HG02623 (cell line): ENCODE measurements at regions not wholly inside any gene's neighbourhood (a gene's known extent, or its start where the extent isn't known, plus 50 kb on each side); places are given as distances from the start of the nearest gene placed in this dataset.

Experiments used
- ATAC-seq: cut with Tn5 transposase; IDR thresholded peaks from one replicate; pipeline ENCODE4 v1.9.1; 2021; ENCODE audit warnings: moderate library complexity; ENCODE audit not compliant: unreplicated experiment

DNA sequence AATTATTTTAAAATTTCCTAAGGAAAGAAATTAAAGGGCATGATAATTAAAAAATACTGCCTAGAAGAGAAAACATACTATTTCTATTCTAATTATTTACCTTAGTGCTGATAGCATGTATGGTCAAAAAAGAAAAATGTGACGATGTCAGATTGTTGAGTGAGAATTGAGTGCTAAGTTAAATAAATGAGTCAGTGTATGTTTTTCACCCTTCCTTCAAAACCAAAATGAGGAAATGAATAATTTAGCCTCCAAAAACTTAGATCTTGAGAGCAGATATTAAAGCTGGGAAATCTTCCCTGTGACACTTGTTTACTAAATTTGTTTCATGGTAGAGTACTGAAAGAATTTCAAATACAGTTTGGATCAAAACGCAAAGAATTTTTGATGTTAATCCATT, 58.6 kb upstream of the NYAP2 start:
- ATAC-seq = no peak

DNA sequence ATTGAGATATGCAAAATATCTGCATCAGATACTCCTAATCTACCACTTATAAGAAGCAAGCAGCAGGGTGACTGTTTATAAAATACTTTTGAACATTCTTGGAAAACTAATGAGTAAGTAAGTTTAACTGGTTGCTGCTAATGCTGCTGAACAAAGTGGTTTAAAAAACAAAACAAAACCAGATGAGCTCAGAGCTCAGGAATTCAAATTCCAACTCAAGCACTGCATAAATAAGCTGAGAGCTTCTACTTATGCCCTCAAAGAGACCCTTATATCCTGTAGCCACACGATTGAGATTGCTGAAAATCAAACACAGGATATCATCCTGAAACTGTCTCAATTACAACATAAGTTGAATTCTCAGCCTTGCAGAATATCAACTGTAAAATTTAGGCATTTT, 62.3 kb upstream of the NYAP2 start:
- no peak for ATAC-seq

DNA sequence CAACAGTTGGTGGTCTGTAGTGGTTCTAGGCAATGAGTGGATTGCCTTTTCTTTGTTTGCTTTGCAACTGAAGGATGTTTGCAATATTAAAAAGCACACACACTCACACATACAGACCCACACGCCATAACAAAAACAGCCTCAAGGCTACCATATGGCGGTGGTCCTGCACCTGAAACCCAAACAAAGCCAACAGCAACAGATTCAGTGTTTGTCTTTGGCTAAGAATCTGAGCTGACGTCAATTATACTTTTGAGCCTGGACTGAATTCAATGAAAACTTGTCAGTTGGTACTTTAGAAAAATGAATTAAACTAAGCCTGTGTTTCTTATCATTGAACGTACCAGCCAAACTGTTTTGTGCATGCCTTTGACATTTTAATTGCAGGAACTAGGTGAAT, 65.0 kb upstream of the NYAP2 start:
- ATAC-seq = no peak

DNA sequence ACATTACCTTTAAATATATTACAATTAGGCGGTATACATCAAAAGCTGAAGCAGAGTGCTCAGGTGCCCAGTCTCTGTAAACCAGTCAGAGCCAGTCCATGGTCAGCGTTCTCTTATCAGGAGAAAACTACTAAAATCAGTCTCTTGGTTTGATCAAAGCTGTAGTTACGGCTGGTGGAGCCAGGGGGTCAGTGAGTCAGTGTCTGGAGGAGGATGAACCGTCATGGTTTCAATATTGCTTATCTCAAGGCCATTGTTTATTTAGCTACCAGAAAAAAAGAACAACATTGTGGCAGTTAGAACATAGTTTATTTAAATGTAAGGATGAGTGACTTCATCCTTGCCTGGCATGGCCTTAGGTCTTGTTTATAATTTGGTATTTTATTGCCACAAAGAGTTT, 71.3 kb upstream of the NYAP2 start:
- ATAC-seq = no peak

DNA sequence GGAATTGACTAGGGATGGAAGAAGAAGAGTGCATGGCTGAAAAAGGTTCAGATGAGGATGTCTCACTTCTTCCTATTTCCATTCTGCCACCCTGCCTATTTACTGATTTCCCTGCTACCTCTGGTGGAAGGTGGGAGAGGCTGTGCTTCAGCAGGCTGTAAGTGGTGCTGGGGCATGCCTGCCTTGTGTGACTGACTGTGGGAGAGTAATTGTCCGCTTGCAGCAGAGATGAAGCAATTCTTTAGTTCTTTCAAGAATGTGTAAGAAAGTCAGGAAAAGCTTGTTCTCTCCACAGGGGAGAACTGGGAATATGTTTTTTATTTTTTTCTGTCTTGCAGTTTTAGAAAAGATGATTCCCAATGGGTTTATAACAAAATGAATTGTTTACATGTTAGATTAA, 72.5 kb upstream of the NYAP2 start:
- no peak for ATAC-seq

DNA sequence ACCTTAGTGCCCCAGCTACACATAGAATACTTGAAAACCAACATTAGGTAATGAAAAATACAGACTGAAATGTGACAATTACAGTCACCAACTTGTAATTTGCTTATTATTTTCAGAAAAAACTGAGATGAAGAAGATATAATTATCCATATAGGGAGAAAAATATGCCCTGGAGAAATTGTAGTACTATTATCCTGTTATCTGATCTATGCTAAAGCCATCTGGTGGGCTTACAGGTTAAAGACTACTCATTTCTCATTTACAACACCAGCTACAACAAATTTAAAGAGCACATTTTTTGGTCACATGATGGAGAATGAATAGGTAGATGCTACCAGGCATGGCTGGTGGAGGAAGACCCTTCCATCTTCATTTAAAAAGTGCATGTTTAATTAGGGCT, 79.6 kb upstream of the NYAP2 start:
- ATAC-seq = no peak

DNA sequence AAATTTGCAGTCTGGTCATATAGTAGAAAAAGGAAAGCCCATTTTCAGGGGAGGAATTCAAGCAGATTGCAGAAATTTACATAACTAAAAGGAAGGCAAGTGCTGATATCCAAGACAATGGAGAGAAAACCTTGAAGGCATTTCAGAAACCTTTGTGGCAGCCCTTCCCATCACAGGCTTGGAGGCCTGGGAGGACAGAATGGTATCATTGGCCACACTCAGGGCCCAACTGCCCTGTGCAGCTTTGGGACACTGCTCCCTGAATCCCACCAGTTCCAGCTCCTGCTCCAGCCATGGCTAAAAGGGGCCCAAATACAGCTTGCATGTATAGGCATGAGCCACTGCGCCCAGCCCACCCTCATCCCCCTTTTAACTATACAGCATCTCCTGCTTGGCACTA, 81.1 kb upstream of the NYAP2 start:
- no peak for ATAC-seq

DNA sequence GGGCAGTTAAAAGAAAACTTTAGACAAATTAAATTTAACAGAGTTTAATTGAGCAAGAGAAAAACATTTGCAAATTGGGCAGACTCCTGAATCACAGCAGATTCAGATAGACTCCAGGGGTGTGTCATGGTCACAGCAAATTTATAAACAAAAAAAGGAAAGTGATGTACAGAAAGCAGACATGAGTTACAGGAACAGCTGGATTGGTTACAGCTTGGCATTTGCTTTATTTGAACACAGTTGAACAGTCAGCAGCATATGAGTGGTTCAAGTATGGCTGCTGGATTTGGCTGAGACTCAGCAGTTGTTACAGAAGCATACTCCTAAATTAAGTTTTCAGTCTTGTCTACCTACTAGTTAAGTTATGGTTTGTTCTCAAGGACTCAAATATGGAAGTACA, 82.3 kb upstream of the NYAP2 start:
- ATAC-seq = no peak

DNA sequence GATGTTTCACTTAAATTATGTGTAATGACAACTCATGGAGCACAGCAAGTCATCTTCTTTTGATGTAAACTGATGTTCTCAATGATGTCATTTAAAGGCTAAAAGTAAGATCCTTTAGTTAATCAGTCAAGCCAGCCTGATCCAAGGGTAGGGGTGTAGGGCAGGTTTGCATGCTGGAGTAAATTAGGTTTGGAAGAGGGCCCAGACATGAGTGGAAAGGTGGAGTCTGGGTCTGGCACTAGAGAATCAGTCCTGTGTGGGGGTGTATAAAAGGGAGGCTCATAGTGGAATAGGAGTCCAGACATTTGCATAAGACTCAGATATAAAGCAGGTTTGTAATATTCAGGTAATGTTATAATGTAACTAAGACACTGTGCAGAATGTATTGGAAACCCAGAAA, 88.8 kb upstream of the NYAP2 start:
- no peak for ATAC-seq

DNA sequence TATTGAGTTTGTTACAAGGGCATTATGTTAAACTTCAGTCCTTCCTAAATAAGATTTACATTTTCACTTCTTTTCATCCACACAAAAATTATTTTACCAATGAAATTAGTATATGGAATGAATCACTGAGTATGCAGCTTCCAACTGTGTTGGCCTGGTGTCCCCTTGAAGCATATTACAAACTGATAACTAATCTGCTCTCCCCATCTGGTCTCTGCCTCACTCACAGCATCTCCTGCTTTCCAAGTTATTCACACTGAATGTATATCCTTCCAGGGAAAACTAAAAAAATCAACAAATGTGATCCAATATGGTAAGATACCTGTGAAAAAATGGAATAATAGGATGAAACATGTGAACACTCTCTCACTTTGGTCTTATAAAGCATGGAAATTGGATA, 90.0 kb upstream of the NYAP2 start:
- ATAC-seq = no peak

DNA sequence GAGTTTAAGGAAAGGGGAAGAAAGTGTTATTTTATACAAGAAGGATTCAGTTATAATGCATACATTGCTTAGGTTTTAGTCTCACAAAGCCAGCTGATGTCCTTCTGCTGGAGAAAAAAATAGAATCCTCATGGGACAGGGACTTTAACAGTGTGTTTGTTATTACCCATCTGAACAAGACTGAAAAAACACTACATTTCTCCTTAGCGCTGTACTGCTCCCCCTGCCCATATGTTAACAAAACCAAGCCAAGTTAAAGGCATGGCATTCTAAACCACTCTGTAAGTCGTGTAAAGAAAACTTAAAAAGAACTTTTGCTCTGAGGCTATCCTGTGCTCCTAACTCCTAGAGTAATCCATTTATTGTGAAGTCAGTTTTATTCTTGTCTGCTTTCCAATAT, 102.6 kb upstream of the NYAP2 start:
- ATAC-seq = no peak

DNA sequence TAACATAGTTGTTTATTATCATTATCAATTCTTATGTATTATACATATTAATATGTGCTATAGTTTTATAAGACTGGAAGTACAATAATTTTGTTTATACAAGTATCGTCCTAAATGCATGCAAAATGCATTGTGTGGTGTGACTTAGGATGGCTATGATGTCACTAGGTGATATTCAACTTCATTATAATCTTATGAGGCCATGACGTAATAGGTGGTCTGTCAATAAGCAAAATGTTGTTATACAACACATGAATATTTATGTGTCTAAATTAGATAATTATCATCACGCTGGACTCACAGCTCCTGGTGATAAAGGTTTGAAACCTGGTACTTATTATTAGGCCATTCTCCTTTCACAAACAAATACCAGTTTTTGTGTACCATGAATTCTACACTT, 104.4 kb upstream of the NYAP2 start:
- no peak for ATAC-seq

DNA sequence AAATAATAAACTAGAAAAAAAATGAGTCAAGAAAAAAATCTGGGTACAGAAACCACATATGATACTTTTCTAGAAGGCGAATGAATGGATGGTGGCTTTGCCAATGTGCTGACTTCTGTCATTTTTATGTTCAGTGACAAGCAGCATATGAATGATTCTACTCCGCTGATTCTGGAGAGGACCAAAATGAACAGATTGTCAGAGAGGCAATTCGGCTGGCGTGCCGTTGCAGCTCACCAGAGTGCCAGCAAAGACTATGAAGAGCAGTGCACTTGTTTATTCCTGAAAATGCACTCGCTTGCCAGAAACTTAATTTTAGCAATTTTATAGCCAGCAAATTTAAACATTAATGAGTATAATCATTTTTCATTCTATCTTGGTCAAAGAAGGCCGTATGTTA, 105.9 kb upstream of the NYAP2 start:
- ATAC-seq = no peak

DNA sequence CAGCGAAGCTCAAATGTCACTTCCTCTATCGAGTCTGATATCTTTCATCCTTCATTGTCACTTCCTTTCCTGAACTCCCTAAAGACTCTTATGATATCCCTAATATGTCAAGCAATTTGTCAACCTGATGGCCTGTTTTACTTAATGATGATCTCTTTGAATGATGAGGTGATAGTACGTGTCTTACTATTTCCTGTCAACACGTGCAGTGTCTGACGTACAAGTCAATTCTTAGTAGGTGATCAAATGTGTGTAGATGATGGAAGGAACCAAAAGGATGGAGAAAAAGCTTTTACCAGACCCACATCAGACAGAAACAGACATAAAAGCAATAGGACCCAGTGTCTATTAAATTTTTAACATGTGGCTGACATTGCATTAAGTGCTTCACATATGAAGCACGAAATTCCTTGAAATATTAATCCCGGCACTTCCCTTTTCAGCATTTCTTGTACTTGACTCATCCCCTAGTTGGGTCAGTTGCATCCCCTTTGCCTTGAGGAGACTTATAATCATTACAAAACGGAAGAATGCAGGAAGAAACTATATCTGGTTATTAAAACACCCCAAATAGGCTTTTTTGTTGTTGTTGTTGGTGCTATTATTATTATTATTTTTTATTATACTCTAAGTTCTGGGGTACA, 108.6 kb upstream of the NYAP2 start:
- no peak for ATAC-seq

DNA sequence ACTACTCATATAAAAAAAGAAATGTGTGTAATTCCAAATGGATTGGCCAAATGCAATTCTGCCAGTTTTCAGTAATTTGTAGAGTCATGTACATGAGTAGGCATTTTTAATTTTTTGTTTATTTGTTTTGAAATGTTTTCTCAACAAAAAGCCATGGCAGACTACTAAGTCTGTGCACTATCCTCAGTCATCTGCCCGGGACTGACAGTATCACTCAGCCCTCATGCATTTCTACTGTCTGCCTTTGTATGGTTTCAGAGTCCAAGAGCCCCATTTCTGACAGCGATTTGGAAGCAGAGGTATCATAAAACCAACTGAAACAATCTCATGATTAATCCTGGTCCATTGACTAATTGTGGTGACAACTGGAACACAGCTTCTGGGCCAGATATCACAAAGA, 109.9 kb upstream of the NYAP2 start:
- ATAC-seq = no peak

DNA sequence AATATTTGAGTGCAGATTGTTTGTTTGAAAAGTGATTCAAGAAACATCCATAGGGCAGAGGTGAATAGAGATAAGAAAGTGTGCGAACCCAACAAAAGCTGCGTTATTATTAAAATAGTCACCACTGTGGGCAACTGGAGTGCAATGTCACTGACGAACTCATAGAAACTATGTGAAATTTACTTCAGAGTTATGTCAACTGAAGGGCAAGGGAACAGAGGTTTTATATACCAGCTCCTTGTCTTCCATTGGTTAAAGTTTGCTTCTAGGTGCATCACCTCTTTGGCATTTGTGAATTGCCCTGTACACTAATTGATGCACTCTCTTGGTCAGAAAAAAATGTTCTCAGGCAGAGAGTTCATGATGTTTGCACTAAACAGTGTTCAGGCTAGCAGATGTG, 110.5 kb upstream of the NYAP2 start:
- no peak for ATAC-seq

DNA sequence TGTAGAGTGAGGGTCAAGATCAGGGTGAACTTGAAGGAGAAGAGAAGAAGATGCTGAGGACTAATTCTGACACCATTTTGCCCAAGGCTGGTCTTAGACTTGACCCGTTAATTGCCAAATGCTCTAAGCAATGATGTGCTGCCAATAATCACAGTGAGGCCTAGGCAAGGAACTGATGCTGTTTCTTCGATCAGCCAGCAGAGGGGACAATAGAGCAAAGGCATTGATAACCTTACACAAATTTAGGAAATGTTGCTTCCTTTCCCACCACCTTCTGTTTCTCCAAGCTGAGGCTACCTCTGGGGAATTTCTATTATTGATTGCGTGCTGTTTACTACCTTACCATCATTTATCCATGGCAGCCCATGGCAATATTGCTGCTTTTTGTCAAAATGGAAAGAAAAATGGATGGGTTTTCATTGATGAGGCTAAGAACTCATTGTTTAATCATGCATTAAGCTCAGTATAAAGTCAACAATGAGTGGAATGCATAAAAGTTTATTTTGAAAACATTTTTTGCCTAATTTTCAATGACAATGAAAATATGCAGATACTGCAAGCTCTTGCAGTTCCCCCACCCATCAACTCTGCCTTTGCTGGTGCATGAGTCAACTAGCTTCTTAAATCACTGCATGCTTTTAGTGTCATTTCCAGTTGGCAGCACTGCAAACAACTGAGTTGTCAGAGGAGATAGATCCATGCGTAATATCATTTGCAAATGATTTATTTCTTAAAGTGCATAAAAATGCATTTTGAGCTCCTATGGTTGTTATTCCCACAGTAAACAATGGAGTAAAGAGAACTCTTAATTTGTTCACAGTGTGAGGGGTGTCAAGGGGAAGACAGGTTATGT, 116.4 kb upstream of the NYAP2 start:
- peak; percentile 85 for ATAC-seq

DNA sequence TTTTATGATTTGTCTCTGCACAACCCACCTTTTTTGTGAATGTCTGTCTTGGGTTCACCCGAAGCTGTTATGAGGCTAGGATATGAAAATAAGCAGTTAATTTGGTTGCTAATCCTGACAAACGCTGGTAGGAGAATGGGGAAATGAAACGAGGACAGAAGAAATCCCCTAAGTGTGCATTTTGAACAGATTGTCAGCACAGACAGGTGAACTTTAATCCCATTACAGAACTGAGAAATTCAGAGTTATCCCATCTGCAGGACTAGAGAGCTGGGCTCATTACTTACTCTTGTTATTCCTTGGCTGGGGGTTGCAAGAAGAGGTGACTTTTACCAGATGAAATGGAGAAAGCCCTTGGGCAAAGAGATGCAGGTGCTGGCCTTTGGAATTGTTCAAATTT, 123.3 kb upstream of the NYAP2 start:
- ATAC-seq = peak; percentile 84

DNA sequence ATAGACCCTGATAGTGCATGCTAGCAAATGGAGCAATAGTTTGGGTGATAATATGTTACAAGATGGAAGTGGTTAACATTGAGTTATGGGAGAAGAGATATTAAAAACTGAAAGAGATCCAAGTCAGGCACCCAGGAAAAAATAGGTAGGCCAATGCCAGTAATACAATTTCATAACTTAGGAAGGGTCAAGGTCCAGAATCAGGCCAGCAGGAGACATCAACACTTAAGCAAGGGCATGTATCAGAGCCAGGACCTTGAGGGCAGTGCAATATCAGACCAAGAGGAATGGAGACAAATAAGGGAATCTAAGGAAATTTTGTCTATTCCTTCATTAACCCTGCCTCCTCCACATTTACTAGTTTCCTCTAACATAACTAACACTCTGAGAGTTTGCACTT, 124.1 kb upstream of the NYAP2 start:
- no peak for ATAC-seq

DNA sequence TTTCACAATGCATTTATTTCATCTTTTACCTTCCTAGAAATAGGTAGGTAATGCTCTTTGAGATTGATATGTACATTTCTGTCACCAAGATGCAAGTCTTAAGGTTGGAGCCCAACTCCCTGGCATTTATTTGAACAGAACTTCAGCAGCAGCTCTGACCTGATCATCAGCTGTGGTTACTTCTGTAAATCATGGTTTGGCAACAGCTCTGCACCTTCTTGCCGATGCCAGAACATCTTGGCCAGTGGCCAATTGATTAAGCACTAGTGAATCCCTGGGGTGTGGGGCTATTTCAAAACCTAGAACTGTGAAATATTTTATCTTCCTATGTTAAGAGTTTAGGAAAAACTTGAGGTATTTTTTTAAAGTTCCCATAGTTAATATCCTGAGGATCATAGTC, 124.8 kb upstream of the NYAP2 start:
- no peak for ATAC-seq

DNA sequence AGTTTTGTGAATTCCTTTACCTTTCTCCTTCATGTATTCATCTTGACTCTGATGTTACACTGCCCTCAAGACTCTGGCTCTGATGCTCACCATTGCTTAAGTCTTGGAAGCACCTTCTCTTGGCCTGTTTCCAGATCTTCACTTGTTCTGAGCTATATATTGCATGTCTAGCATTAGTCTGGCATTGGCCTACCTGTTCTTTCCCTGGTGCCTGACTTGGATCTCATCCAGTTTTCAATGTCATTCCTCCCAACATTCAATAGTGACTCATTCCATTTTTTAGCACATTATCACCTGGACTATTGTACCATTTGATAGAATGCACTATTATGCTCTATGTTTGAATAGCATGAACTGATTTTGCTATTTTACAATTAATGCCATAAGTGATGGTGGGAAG, 127.3 kb upstream of the NYAP2 start:
- no peak for ATAC-seq

DNA sequence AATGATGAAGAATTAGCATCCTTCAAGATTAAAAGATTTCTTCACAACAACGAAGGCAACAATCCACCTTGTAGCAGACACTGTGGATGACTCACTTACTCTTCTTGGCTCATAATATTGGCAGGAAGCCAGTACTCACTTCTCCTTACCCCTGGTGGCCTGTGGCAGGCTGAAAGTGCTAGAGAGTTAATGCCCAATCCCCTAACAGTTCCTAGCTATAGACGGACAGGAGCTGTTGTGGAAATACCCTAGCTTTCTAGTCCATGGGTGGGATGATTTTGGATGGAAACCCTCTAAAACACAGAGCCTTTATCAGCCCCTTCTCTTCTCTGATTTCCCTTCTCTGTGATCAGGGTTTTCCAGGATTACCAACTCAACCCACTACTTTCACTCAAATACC, 128.6 kb upstream of the NYAP2 start:
- peak; percentile 100 for ATAC-seq

DNA sequence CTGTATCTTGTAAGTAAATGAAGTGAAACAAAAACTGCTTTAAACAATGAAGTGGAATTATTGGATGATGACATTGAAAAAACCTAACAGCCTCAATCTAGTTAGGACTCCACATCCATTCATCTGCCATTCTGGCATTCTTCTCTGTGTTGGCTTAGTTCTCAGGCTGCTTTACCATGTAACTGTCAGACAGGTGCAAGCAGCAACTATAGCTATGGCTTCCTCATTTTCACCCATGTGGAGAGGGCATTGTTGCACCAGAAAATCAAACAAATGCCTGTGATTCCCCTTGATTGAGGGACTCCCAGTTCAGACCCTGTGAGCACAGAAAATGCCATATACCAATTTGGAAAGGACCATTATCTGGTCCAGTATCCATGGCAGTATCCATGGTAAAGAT, 129.5 kb upstream of the NYAP2 start:
- ATAC-seq = no peak
